HG03342 (cell line): ENCODE measurements at regions not wholly inside any gene's neighbourhood (a gene's known extent, or its start where the extent isn't known, plus 50 kb on each side); places are given as distances from the start of the nearest gene placed in this dataset.
A peak's percentile ranks its signal among the peaks of the same experiment; 100 is the strongest.

Experiments
- ATAC-seq: cut with Tn5 transposase; IDR thresholded peaks from one replicate; pipeline ENCODE4 v1.9.1; 2021; ENCODE audit warnings: mild to moderate bottlenecking, moderate library complexity; ENCODE audit not compliant: unreplicated experiment

DNA sequence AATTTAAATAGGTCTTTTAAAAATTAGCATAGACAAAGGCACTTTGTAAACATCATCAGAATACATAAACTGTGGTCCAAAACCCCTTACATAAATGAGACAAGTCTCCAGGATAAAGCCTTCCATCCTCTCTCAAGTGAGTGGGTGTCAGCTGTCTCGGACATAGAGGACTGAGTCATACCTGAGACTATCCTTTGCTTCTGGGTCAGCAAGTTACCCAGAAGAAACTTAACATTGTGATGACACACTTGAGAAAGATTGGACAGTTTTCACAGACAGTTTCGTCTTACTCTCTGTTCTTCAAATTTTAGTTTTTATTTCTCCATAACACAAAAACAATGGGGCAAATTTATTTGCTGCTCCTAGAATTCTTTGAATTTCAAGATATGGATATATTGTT is 838.0 kb downstream of the DHX35 start:
- peak; percentile 77 for ATAC-seq

GRCh38 chr20:39799366-39799965 is 837.3 kb downstream of the DHX35 start:
- no peak for ATAC-seq

GRCh38 chr20:39795401-39796272 is 833.5 kb downstream of the DHX35 start:
- no peak for ATAC-seq

GRCh38 chr20:39792334-39792733 is 830.2 kb downstream of the DHX35 start:
- ATAC-seq, result no peak

GRCh38 chr20:39789411-39789810 is 827.3 kb downstream of the DHX35 start:
- ATAC-seq, result no peak

- no peak for ATAC-seq
Observed at GRCh38 chr20:39785252-39785917, 823.2 kb downstream of the DHX35 start.

GRCh38 chr20:39784693-39785092 is 822.5 kb downstream of the DHX35 start:
- ATAC-seq, result no peak

DNA sequence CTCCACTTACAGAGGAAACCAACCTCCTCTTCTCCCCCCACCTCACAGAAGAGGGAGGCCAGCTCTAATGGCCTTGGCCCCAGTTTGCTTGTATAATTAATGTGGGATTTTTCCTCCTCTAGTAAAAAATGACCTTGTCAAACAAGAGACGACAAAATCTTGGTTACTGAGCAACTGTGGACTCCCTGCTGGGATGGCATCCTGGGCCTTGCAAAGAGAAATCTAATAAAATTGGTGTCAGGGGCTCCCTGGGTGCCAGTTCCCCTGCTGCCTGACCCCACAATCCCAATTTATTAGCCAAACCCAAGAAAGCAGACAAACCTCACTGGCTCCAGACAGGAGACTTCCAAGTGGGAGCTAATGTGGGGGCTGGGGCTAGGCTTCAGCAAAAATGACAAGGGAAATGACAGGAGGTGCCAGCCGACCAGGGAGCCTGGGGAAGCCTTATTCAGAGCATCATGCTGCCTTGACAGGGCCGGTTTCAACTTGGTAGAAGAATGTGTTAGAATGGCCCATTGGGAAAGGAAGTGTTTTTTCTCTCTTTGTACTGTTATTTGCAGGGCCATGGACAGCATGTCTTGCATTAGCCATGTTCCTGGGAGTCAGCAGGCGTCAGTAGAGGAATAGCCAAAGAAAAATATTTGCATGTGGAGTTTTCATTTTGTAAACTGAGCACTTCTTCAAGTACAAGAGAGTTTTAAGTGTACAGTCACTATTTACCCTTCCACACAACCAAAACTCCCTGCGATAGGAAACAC is 816.9 kb downstream of the DHX35 start:
- no peak for ATAC-seq

DNA sequence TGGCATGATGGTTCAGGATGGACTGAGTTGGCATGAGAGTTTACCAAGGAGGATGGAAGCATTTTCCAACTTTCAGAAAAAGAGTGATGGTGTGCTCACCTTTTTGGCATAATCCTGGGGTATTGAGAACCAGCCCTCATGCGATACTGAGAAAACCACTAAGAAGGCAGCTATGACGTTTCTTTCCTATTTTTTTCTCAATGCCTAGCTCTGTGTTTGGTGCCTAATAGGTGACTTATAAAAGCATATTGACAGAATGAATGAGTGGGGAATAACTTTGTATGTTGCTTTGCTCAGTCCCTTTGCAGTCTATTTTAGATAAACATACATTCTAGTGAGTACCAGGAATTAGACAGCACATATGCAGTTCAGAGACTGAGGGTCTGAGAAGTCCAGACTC is 816.3 kb downstream of the DHX35 start:
- no peak for ATAC-seq

DNA sequence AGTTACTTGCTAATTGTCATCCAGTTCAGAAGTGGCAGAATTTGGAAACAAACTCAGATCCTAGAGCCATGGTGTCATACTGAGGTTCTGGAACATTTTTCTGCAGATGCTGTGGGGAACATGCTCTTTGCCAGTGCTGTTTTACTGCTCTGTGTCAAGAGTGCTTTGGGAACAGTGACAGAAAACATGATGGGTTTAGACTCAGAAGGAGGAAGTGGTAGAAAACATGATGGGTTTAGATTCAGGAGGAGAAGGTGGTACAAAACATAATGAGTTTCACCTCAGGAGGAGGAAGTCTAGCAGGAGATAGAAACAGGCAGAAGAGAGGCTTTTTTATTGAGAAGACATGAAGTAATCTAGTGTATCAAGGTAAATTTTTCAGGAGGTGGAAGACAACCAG is 815.5 kb downstream of the DHX35 start:
- no peak for ATAC-seq

DNA sequence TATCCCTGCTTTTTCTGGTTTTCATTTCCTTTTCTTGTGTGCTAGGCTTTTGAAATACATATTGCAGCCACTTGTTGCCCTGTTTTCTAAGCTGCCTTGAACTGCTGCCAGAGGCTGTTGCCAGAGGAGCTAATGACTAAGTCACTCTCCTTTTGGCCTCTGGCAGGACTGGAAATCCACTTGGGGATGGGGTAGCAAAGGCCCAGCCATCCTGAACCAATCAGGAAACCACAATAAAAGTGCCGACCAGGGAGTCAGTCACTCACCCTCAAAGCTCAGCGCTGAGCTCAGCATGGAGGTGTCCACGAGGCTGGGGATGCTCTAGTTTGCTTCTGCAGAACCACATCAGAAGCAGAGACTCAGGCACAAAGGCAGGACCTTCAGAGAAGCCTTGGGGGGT is 813.0 kb downstream of the DHX35 start:
- no peak for ATAC-seq

DNA sequence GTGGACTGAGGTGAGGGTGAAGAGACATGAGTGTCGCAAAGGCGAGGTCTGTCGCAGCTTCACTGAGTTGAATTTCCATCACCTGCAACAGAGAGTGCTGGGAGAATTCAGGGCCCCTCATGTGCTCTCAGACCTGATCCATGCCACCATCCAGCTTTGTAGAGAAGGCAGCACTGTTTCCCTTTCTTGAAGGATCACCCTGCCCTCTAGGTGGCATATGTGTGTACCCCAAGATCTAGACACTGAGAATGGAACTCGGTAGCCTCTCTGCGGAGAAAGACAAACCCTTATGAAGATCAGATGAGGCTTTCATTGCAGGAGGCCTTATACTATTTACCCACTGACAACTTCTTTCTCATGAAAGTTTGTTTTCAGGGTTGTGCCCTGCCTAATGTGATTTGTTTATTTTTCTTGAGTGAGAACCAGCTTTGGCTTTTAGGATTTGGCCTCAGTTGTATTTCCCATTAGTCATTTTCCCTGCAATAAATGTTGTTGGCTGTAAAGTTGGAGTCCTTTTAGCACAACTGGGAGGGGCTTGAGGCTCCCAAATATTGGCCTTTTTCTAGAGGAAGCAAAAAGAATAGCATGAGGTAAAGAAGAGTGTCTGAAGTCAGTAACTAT is 811.3 kb downstream of the DHX35 start:
- ATAC-seq, result no peak

GRCh38 chr20:39767352-39767751 is 805.2 kb downstream of the DHX35 start:
- ATAC-seq, result no peak

DNA sequence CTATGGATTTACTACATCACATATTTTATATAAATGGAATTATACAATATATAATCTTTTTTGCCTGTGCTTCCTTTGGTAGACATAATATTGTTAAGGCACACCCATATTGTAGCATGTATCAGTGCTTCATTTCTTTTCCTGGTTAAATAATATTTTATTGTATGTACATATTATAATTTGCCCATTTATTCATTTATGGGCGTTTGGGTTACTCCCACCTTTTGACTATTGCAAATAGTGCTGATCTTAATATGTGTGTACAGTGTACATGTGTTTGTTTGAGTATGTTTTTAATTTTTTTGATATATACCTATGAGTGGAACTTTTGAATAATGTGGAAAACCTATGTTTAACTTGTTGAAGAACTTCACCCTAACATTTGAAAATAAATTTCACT is 804.2 kb downstream of the DHX35 start:
- no peak for ATAC-seq

DNA sequence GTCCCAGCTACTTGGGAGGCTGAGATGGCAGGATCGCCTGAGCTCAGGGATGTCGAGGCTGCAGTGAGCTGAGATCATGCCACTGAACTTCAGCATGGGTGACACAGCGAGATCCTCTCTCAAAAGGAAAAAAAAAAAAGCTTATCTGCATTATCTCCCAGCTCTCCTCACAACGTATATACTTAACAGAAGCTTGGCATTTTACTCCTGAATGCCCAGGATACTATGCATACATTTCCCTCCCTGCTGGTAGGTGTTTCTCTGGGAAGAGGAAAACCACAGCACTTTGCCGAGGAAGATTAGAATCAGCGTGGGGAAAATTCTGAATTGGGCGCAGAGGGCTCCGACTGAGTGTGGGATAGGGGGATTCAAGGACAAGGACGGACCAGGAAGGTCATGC is 800.6 kb downstream of the DHX35 start:
- no peak for ATAC-seq

GRCh38 chr20:39758876-39759275 is 796.7 kb downstream of the DHX35 start:
- no peak for ATAC-seq

DNA sequence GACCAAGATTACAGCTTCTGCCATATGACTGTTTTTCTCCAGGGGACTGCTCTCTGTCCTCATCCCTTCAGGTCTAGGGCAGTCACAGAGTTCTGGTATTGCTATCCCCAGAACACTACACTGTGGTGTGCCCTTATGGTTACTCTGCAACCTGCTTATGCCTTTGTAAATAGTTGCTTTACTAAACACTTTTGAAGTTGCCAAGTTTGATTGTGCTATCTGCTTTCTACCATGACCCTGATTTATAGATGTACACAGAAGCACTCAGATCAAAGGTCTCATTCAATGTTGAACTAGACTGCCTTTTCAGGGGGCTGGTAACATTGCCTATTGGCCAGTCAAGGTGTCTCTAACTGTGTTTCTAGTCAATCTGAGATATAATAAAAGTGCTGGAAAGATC is 794.7 kb downstream of the DHX35 start:
- ATAC-seq, result no peak

- ATAC-seq, result no peak
Observed at GRCh38 chr20:39756369-39756768, 794.2 kb downstream of the DHX35 start.

DNA sequence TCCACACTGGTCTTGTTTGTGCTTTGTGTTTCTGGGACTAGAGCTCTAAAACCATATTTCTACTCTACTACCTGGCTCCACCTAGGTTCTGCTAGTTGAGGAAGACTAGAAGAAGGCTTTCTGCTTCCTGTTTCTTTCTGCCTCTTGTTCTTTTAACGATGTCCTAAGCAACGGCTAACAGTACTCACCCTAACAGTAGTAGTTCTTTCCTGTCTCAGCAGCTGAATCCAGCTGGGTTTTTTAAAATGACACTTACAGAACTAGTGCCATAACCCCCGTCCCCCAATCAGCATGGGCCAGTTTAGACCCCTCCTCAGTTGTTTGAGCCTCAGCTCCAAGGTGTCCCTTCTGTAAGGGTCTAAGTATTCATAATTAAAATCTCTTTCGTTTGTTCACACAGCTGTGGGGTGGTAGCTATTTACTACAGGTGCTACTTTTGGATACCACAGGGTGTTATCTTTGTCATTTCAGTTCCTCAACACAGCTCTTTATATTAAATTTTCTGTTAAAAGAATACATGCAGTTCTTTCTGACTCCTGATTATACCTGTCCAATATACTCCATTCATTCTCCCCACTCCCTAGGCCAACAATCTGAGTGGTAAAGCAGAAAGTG is 790.2 kb downstream of the DHX35 start:
- ATAC-seq, result peak; percentile 16

DNA sequence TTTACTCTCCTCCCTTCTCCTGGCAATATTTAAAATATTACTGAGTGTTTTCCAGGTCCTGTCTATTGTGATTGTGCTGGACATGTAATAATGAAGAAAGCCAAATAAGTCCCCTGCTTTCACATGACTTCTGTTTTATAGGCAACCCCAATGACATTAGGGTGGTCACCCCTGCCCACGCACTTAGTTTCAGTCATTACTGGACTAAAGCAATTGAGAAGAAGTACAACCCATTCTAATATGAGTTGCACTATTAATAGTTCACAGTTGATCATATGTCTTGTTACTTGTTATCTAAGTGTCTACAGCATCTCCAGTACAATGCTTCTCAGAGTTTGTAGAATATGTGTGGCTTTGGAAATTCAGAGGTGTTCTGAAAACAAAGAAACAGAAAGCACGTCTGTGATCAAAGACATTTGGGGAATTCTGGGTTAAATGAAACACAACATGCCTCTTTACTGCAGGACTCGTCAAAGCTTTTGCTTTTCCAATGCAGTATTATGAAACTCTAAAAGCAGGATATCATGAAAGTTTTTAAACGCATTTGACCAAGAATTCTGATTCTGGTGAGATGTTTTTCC is 789.5 kb downstream of the DHX35 start:
- ATAC-seq, result peak; percentile 49
